HG03575 (cell line): ENCODE measurements at regions not wholly inside any gene's neighbourhood (a gene's known extent, or its start where the extent isn't known, plus 50 kb on each side); places are given as distances from the start of the nearest gene placed in this dataset.
"Not testable (repeated sequence)": the region's sequence is repeated elsewhere in the genome, so short reads cannot be mapped to it uniquely, and the experiment has no call there.

Experiments
- ATAC-seq: cut with Tn5 transposase; IDR thresholded peaks from one replicate; pipeline ENCODE4 v1.9.1; 2021; ENCODE audit not compliant: unreplicated experiment, insufficient number of reproducible peaks, low FRiP score; ENCODE audit errors: extremely low read depth

DNA sequence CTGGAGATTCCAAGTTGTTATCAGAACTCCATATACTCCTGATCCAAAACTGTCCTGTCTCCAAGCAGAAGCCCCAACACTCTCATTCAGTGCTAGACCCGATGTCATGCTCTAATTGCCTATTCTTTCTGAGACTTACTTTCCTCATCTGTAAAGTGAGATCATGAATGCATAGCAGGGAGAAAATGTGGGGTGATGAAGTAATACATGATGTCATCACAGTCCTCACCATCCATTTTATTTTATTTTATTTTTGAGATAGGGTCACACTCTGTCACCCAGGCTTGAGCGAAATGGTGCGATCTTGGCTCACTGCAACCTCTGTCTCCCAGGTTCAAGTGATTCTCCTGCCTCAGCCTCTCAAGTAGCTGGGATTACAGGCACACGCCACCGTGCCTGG, 1554.0 kb upstream of the ADGRL3 start:
- ATAC-seq: no peak

DNA sequence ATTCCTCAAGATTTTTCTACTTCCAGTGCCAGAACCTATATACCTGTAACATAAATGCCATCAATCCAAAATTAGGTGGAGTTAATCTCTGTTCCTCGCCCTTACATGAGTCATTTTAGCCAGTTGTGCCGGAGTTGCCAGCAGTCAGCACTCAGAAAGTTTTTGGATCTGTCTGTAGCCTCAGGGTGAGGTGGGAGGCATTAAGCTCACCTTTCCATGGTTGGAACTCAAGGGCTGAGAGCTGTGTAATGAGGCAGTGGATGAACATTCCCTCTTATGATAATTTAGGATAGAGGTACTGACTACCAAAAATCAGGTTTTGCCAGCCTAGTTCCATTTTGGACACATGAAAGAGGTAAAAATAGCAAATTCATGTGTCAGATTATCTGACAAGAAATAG, 1553.1 kb upstream of the ADGRL3 start:
- no peak for ATAC-seq

DNA sequence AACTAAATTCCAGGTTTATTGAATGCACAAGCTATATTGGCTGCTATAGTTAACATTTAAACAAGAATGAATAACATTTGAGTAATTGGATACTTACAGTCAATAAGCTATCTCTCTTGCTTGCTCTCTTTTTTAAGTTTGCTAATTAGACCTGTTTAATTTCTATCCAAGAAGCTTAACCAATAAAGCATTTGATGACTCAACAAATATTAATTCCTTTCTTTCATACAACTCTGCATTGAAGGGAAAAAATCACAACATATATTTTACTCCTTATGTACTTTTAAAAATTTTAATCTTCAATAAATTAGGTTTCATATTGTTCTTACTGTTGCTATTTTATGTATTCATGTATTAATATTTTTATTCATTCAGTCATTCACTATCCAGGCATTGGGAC, 1552.6 kb upstream of the ADGRL3 start:
- no peak for ATAC-seq

DNA sequence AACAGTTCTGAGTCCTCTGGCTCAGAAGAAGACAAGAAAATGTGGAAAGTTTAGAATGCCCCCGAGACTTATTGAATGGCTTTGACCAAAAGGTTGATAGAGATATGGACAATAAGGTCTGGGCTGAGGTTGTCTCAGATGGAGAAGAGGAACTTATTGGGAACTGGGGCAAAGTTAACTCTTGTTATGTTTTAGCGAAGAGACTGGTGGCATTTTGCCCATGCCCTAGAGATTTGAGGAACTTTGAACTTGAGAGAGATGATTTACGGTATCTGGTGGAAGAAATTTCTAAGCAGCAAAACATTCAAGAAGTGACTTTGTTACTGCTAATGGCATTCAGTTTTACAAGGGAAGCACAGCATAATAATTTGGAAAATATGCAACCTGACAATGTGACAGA, 1549.3 kb upstream of the ADGRL3 start:
- no peak for ATAC-seq

DNA sequence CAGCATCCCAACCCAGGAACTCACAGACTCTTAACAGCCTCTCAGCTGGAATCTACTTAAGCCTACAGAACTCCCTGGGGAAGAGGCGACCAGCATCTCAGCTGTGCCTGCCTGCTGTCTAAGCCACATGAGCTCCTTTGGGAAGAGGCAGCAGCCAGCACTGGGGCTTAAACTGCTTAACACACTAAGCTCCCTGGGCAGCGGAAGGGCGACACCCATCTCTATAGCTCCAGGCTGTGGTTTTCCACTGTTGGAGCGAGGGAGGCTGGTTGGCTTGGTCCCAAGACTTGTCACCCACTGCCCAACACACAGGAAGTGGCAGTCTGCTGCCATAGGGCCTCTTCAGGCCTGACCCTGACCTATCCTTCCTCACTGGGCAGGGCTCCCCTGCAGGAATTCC, 1544.1 kb upstream of the ADGRL3 start:
- ATAC-seq: no peak

DNA sequence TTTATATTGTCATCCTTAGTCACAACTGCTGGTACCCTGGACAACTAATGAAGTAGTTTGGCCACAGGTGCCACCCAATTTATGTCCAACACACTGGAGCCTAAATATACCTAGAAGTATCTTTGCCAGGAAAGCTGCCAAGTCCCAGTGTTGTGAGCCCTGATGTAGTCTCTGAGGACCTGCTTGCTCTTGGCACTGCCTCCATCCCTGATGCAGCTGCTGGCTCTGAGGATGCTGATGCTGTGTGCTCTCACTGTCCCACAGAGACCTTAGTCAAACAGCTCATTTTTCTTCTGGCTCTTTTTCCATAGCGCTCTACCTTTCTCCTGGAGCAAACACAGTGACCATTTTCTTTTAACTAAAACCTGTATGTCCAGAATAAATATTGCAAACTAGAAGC, 1535.4 kb upstream of the ADGRL3 start:
- ATAC-seq: no peak

DNA sequence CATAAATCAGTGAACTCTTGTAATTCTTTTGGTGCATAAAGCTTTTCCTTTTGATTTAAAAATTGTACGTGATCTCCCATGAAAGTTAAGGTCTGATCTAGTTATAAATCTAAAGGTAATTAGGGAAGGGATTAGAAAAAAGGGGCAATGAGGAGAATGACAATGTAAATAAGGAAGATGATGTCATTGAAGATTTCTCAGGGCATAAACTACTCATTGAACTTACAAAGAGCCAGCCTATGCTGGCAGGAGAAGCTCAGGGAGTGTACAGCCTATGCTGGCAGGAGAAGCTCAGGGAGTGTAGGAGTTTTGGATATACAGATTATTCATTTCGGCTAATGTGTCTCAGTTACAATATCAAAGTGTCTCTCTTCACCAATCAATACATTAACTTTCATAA, 1533.5 kb upstream of the ADGRL3 start:
- ATAC-seq: no peak

DNA sequence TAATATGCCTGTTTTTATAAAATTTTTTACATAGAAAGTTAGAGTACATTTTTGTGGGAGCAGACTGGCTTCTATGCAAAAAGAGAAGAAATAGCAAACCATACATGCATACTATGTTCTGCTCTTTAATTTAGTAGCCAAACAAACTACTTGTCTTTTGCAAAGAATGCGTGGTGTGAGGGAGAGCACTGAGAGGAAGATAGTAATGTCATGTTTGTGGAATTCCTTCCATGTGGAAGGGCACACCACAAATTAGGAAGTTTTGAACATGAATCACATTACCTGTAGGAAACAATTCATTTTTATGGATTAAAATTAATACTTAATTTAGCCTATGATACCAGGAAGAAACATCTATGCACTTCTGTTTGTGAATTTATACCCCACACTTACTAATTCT, 1529.1 kb upstream of the ADGRL3 start:
- ATAC-seq: no peak

DNA sequence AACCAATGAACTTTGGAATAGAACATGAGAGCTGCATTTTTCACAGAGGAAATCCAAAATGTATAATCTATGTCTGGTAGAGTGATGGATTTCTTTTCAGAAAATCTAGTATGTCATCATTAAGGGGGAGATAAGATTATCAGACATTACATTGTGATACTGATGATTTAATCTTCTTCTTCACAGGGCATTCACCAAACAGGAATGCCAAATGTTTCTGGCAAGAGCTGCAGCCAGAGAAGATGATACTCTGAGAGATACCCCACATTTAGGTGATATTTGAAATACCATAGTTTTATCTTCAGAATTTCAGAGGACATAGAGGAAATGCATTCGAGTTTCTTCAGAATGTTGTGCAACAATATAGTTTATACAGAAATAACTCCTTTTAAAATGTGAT, 1523.7 kb upstream of the ADGRL3 start:
- ATAC-seq: no peak

DNA sequence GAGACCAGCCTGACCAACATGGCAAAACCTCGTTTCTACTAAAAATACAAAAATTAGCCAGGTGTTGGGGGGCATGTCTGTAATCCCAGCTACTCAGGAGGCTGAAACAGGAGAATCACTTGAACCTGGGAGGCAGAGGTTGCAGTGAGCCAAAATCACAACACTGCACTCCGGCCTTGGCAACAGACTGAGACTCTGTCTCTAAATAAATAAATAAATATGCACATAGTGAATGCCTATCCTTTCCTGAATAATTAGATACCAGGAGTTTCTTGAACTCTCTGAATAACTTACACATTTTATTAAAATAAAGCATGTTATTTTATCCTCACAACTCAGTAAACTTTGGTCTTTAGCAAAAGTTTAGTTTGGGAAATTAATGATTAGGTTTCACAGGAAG, 1523.1 kb upstream of the ADGRL3 start:
- not testable (repeated sequence) for ATAC-seq

DNA sequence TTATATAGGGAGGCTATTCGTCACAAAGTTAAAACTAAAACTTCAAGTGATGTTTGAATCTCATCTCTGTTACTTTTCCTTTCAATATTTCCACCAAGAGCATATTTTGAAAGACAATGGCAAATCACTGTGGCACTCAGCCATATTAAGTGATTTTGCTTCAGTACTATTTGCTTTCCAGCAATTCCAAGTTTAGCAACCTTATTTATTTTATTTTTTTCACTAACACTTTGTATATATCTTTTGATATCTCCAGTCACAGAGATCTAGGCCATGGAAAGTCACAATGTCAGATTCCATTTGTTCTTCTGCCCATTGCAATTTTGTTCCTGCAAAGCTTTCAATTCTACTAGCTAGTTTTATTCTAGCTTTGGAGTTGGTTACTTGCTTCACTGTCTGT, 1514.5 kb upstream of the ADGRL3 start:
- ATAC-seq: no peak

DNA sequence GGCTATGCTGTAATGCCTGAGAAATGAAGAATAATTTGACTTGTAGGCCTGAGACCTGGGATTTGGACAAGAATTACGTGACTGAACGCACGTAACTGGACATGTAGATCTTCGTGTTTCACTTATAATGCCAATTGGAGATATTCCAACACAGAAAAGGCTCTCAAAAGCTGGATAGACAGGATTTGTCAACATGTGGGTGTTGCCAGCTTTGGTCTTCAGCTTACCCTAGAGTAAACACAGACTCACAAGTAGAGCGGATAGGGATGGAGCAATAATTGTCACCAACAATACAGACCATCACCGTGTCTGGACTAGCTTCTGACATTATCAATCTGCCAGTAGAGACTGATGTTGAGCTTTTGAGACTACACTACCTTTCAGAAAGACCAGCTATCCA, 1511.0 kb upstream of the ADGRL3 start:
- no peak for ATAC-seq

DNA sequence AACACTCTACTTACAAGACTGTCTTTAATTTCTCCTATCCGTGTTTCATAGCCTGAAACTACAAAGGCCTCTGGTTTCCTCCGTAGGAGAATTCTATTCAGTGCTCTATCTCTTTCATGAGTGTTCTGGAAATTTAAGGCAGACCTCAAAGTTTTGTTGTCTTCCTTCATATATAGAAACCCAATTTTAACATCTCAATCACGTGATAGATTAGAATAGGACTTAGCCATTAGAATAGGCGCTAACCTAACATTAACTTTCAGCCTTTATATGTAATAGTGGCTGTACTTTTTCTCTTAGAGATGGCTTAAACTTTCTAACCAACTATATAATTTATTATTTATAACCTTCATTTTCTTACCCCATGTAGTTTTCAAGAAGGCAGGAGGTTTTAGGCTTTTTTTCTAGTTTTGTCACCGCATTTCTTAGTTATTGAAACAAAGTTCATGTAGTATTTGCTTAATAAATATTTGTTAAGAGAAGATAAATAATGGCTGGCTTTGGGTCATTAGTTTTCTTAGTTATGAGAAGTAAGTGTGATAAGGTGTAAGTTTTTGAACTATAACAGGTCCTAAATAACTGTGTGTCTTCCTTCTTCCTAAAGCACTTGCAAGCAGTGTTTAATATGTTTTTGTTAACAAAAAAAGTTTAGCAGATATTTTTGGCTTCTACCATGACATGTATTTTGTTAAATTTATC, 1504.6 kb upstream of the ADGRL3 start:
- no peak for ATAC-seq

DNA sequence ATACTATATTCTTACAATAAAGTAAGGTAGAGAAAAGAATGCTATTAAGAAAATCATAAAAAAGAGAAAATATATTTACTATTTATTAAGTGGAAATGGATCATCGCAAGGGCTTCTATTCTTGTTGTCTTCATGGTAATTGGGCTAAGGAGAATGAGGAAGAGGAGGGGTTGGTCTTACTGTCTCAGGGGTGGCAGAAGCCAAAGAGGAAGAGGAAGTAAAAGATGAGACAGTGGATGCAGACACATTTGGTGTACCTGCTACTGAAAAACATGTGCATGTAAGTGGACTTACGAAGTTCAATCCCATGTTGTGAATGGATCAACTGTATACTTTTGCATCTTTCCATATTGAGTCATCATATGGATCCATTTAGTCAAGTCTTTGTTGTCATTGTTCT, 1502.1 kb upstream of the ADGRL3 start:
- no peak for ATAC-seq

DNA sequence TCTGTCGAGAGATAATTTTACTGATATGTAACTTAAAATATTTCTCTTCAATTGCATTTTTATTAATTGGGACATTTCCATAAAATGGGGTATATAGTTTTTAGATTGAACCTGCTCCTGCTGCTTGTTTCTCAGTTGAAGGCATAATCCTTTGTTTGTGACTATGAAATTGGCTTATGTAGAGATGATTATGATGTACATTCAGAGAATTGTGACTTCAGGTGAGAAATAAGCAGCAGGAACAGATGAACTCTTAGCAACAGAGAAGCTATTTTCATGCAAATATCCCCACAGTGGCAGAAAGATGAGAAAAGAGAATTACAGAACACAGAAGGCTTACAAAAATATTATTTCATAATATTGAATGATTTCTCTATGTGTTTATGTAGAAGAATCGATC, 1499.5 kb upstream of the ADGRL3 start:
- ATAC-seq: no peak

DNA sequence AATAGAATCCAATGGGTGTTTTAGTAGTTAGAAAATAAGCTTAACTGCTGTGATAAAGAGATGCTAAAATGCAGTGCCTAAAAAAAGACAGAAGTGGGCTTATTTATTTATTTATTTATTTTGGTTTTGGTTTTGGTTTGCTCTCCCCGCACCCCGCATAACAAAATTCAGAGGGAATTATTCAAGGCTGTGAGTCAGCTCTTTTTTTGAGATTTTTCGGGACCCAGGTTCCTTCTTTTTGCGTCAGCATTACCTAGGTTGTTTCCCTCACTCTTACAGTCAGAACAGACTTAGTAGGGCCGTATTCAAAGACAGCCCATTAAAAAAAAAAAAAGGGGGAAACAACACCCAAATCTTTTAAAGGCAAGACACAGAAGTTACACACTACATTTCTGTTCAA, 1495.5 kb upstream of the ADGRL3 start:
- ATAC-seq: no peak

DNA sequence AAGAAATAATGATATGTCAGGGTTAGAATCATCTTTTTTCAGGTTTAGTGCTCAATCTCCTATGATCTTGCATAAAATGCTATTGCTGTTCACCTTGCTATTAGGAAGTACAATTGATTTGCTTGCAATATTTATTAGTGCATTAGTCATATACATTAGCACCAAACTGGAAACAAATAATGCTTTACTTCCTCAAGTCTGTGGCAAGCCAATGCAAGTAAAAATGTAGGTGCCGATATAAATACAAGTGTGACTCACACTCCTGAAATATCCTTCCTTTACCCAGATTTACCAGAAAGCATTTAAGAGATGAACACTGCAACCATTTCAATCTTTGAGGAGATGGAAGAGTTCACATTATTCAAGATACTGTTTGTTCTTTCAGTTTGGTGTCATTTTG, 1487.7 kb upstream of the ADGRL3 start:
- no peak for ATAC-seq

DNA sequence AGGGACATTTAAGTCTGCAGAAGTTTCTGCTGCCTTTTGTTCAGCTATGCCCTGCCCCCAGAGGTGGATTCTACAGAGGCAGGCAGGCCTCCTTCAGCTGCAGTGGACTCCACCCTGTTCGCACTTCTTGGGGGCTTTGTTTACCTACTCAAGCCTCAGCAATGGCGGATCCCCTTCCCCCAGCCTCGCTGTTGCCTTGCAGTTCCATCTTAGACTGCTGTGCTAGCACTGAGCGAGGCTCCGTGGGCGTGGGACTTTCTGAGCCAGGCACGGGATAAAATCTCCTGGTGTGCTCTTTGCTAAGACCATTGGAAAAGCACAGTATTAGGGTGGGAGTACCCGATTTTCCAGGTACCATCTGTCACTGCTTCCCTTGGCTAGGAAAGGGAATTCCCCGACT, 1475.8 kb upstream of the ADGRL3 start:
- ATAC-seq: not testable (repeated sequence)

DNA sequence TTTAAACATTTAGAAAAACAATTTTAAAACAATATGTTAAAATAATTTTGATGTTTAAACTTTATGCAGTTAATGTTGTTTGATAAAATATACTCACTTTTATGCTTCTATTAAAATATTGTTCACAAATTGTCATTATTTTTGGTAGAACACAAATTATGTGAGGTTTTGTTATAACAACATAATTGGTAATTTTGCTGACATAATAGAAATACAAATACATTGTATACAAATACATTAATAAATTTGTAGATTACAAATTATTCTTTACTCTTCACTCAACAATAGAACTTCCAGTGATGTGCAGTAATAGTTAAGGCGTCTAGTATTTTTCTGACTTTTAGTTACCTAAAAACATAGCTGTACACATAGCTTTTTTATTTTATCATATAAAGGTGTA, 1472.4 kb upstream of the ADGRL3 start:
- no peak for ATAC-seq

DNA sequence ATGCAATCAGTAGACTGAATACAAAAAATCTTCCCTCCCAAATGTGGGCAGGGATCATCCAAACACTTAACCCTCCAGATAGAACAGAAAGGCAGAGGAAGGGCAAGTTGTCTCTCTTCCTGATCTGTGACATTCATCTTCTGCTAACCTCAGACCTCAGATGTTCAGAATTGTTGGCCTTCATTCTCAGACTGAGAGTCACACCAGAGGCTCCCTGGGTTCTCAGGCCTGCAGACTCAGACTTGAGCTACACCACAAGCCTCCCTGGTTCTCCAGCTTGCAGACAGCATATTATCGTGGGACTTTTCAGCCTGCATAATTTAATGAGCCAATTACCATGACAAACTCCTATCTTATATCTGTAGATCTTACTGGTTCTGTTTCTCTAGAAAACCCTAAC, 1471.6 kb upstream of the ADGRL3 start:
- no peak for ATAC-seq

DNA sequence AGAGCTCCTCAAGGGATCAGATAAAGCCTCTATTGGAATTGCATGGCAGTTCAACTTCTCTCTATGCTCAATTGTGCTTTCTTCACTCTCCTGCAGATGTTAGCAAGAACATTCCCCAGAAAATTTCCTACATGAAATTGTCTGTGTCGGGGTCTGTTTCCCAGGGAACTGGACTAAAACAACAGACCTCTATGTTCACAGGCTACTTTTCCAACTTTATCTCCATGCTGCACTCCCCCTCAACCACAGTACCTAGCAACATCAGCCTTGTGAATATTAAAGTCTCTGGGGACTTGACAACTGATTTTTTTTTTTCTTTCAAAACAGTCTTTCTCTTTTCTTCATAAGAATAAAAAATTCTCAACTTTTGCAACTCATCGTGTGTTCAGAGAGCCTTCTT, 1470.8 kb upstream of the ADGRL3 start:
- ATAC-seq: no peak
